Astrocyte (in vitro differentiated cells and primary cell): ENCODE measurements at regions not wholly inside any gene's neighbourhood (a gene's known extent, or its start where the extent isn't known, plus 50 kb on each side); places are given as distances from the start of the nearest gene placed in this dataset.

Source experiments
- EZH2 ChIP-seq: IDR thresholded peaks from 2 replicates; pipeline ENCODE4 v1.6.1; 2012; ENCODE audit warnings: mild to moderate bottlenecking, low read length, inconsistent platforms; ENCODE audit not compliant: insufficient read depth
- TF ChIP-seq, protein P1 (sequence below): IDR thresholded peaks from 2 replicates; pipeline ENCODE4 v1.5.1; 2011; ENCODE audit warnings: low read depth, mild to moderate bottlenecking, inconsistent platforms, low read length, moderate library complexity; ENCODE audit not compliant: insufficient read depth

DNA sequence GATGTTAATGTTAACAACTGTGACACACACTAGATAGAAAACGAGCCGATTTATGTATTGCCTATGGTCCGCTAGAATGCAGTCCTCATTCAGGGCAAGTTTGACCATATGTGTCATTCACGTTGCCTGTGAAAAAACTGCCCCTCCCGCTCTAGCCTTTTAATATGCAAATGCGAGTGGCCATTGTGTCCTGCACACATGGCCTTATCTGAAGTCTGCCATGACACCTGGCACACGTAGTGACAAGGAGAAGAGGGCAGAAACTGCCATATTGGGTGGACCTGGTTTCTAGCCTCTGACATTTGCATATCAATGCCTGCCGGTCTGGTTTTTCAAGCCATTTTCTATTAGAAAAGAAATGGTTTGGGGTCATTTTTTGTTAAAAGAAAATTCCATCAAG is 303.3 kb upstream of the TECRL start:
- TF ChIP-seq, protein P1, sequence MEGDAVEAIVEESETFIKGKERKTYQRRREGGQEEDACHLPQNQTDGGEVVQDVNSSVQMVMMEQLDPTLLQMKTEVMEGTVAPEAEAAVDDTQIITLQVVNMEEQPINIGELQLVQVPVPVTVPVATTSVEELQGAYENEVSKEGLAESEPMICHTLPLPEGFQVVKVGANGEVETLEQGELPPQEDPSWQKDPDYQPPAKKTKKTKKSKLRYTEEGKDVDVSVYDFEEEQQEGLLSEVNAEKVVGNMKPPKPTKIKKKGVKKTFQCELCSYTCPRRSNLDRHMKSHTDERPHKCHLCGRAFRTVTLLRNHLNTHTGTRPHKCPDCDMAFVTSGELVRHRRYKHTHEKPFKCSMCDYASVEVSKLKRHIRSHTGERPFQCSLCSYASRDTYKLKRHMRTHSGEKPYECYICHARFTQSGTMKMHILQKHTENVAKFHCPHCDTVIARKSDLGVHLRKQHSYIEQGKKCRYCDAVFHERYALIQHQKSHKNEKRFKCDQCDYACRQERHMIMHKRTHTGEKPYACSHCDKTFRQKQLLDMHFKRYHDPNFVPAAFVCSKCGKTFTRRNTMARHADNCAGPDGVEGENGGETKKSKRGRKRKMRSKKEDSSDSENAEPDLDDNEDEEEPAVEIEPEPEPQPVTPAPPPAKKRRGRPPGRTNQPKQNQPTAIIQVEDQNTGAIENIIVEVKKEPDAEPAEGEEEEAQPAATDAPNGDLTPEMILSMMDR: no peak
- TF ChIP-seq EZH2: no peak
